HG02840 (cell line): ENCODE measurements at regions not wholly inside any gene's neighbourhood (a gene's known extent, or its start where the extent isn't known, plus 50 kb on each side); places are given as distances from the start of the nearest gene placed in this dataset.

Experiments used
- ATAC-seq: cut with Tn5 transposase; IDR thresholded peaks from one replicate; pipeline ENCODE4 v1.9.1; 2021; ENCODE audit warnings: mild to moderate bottlenecking, moderate library complexity, moderate number of reproducible peaks; ENCODE audit not compliant: unreplicated experiment, low FRiP score

DNA sequence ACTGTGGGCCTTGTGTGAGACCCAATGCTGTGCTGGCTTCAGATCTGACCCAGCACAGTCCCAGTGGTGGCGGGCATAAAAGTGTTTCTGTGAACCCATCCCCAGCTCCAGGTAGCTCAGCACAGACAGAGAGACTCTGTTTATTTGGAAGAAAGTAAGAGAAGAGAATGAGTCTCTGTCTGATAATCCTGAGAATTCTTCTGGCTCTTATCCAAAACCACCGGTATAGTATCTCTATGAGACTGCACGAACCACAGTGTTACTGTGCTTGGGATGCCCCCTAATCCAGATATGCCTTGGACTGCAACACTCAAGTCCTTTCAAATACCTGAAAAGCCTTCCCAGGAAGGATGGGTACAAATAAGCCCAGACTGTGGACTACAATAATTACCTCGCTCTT is 1660.8 kb upstream of the ACO1 start:
- no peak for ATAC-seq

DNA sequence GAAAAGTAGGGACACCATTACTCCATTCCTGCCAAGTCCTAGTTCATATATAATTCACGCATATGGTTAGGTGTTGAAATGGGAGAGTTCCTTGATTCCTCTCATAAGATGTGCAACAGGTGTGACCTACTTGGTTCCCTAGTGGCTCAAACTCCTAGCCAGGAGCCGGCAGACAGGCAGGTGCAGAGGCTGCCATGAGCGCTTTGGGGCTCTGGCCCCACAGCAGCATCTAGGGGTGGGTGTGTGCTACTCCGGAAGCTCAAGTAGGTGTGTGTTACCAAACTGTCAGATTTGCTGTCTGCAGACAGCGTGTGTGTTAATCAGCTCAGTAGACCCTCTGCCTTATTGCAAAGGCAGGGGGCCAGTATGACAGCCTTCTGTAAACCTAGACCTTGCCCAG is 1652.4 kb upstream of the ACO1 start:
- ATAC-seq, result no peak

DNA sequence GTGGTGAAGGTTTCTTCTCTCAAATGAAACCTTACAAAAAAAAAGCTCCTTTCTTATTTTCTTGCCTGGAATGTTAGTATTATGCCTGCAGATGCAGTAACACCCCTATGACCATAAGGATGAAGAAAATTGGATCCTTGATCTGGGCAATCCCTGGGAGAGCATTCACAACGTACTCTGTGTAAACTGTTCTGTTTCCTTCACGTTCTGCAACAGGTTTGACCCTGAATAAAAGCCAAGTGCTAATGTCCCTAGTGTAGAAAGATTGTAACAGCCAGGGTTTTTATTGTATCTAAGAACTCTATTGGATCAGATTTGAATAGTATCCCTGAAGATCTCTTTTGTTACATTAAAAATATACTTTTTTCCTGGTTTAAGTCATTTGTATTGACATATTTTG is 1639.6 kb upstream of the ACO1 start:
- no peak for ATAC-seq

DNA sequence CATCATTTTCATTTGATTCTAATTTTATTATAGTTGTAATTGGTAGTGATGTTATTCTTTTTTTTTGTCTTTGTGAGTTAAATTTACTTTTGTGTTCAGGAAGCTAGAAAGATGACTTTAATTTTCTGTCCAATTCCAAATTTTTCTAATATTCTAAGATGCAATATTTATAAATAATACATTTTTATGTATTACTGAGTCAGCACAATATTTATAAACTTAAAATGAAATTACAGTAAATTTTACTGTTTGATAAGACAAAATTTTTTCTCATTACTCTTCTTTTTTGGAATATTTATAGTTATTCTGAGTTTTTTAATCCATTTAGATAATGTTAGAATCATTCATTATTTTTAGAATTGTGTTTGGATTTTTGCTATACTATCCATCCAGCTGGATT is 1637.9 kb upstream of the ACO1 start:
- no peak for ATAC-seq

DNA sequence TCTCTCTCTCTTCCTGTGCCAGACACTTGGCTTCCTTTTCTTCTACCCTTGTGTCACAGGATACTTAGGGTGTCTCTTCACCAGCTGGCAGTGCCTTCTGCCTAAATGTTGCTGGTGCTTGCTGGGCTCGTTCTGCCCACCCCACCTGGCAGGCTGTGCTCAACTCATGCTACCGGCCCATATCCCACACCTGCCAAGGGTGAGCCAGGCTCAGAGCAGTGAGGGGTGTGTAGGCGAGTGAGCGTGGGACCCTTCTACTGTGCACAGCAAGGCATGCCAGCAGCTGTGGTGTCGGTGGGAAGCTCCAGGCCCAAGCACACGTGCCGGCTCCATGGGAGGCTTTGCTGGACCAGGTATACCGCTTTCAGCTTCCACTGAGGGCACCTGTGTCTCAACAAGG is 1626.7 kb upstream of the ACO1 start:
- no peak for ATAC-seq

DNA sequence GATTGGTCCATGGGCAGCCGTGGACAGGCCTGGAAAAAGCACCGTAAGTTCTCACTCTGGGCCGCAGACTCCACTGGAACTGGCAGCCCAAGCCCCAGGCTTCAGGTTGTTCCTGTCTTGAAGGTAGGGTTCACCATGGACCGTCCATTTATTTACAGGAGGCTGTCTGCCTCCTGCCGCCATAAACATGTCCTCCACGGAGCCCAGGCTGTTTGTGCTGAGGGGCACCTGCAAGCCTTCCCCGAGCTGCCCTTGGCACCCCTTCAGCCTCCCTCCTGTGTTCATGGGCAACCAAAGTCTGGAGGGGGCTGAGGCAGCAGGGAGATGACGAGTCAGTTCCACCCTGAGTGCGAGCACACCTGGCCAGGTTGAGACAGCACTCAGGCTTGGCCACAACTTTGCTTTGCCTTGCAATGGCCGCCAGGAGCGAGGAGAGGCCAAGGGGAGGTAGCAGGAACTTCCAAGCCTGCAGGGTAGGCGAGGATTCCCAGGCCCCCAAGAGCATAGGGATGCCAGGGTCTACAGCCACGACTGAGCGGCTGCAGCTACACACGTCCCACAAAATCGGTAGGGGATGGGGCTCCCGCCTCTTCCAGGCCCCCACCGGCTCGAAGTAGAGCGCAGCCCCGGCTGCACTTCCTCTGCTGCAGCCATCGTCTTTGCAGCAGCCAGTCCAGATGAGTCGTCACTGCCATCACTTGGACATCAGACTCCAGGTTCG is 1625.6 kb upstream of the ACO1 start:
- ATAC-seq, result no peak

DNA sequence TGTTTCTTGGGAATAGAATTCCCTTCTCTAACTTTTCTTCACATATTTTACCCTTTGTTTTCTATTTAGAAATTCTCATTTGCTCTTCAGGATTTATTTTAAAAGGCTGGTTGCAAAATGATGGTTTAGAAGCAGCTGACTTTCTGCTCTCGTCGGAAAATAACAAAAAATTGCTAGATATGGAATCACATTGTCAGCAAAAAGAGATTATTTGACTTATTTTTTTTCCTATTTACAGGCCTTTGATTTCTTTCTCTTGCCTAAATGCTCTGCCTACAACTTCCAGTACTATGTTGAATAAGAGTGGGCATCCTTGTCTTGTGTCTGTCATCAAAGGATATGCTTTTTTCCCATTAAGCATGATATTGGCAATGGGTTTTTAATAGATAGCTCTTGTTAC is 1619.1 kb upstream of the ACO1 start:
- ATAC-seq, result no peak

DNA sequence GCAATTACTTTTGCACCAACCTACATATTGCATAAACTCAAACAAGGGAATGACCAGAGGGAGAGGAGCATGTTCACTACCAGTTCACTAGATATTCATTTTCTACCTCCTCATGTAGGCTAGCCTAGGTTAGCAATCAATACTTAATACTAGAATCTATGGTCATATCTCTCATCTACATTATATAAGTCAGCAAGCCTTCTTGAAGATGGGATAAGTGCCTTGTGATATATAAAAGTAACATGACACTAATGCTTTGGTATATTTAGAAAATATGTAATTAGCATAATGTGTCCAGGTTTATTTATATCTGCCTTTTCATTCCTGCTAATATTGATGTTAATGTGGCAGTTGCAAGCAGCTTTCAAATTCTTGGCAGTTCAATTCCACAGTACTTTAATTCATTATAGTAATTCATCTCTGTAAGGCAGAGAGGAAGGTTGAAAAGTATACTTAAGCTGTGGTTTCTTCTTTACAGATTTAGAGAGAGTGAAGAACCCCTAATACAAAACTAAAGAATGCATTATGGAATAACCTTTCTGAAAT is 1613.2 kb upstream of the ACO1 start:
- ATAC-seq, result no peak

DNA sequence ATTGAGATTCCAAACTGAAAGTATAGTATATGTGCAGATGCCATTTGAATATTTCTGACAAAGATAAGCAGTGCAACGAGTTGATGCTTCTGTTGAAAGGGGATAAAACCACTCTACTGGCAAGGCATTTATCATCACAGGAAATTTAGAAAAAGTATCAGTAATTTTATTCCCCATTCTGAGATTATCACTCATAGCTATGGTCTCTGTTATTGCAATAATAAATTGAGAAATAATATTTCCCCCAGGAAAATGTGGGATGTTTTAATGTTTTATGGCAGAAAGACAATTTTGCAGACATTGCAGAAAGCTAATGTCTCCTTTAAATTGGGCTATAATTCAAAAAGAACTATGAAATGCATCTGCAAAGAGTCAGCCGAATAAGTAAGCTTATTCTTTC is 1612.7 kb upstream of the ACO1 start:
- no peak for ATAC-seq

DNA sequence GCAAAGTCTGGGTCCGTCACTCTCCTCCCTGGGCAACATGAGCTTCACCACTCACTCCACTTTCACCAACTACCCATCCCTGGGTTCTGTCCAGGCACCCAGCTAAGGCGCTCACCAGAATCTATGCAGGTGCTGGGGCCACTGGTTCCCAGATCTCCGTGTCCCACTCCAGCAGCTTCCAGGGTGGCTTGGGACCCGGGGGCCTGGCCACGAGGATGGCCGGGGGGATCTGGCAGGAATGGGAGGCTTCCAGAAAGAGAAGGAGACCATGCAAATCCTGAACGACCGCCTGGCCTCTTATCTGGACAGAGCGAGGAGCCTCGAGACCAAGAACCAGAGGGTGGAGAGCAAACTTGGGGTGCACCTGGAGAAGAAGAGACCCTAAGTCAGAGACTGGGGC is 1611.0 kb upstream of the ACO1 start:
- no peak for ATAC-seq

DNA sequence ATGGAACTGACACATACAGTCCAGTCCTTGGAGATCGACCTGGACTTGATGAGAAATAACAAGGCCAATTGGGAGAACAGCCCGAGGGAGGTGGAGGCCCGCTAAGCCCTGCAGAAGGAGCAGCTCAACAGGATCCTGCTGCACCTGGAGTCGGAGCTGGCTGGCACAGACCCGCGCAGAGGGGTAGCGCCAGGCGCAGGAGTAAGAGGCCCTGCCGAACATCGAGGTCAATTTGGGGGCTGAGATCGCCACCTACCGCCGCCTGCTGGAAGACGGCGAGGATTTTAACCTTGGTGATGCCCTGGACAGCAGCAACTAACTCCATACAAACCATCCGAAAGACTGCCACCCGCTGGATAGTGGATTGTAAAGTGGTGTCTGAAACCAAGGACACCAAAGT is 1610.1 kb upstream of the ACO1 start:
- ATAC-seq, result no peak

DNA sequence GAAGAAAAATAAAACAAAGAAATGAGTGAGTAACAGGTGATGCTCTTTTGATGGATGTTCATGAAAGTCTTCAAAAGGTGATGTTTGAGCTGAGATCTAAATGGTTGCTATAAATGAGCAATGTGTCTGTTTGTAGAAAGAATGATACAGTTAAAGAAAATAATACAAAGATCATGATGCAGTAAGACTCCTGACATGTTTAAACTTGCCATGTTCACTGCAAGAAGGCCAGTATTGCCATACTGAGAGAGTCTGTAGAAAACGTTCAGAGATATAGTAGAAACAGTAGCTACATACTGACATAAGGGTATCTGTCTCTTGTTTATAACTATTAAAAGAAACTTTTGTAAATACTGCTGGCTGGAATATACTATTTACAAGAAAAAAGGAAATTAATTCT is 1609.2 kb upstream of the ACO1 start:
- ATAC-seq, result no peak

DNA sequence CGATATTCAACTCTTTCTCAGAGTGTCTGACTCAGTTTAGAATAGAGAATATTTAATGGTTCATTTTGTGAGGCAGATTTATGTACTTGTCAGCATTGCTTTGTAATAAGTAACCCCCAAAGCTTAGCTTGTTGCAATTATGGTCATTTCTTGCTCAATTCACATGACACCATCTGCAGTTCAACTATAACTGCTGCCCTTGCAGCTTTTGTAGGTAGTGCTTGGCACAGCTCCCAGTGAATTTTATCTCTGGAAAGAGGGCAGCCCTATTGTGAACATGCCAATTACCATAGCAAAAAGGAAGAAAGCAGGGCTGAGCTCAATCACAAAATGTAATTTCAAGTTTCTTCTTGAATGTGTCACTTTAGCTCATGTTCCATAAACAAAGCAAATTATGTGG is 1587.7 kb upstream of the ACO1 start:
- ATAC-seq, result no peak

DNA sequence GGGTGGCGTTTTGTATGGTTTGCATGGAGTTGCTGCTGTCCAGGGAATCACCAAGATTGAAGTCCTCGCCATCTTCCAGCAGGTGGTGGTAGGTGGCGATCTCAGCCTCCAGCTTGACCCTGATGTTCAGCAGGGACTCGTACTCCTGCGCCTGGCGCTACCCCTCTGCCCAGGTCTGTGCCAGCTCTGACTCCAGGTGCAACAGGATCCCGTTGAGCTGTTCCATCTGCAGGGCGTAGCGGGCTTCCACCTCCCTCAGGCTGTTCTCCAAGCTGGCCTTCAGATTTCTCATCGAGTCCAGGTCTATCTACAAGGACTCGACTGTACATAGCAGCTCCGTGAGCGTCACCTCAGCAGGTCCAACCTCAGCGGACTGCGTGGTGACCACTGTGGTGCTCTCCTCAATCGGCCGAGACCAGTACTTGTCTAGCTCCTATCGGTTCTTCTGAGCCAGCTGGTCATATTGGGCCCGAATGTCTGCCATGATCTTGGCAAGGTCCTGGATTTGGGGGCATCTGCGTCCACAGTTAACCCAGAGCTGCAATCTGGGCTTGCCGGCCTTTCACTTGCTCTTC is 1584.8 kb upstream of the ACO1 start:
- no peak for ATAC-seq

DNA sequence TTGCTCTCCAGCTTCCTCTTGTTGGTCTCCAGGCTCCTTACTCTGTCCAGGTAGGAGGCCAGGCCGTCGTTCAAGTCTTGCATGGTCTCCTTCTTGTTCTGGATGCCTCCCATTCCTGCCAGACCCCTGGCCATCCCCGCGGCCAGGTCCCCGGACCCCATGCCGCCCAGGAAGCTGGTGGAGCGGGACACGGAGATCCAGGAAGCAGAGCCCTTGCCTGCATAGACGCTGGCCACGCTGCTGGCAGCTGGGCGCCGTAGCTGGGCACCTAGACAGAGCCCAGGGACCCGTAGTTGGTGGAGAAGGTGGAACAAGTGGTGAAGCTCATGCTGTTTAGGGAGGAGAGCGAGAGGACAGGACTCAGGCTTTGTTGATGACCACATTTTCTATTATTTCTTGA is 1584.0 kb upstream of the ACO1 start:
- ATAC-seq, result no peak

DNA sequence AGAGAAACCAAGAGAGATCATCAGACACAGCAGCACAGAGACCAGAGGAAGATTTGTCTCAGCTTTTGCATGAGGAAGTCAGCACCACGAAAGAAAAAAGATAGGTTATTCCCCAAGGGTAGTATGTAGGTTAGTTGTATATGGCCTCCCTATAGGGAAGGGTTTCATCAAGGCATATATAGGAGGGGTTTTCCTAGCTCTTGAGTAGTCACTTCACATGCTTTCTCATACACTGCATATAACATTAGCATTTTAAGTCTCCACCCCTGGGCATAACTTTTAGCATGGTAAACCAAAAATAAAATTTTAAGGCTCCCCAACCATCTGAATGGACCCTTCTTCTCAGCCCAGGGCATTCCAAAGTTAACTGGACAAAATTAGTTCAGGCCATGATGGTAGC is 1571.6 kb upstream of the ACO1 start:
- ATAC-seq, result no peak

DNA sequence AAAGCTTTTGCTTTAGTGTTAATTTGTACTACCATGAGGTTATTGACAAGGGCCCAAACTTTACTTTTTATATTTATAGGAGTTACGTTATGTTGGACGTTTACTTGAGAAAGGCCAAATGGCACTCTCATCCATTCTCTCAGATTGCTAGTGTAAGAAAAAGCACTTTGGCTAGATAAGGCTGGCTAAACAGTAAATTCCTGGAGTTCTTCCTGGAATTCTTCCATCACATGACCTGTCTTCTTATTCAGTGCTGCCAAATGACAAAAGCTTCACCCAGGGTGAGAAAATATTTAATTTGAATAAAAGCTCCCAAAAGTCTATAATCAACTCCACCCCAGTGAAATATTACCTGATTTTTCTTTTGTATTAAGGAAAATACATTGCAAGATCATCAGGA is 1568.9 kb upstream of the ACO1 start:
- no peak for ATAC-seq

DNA sequence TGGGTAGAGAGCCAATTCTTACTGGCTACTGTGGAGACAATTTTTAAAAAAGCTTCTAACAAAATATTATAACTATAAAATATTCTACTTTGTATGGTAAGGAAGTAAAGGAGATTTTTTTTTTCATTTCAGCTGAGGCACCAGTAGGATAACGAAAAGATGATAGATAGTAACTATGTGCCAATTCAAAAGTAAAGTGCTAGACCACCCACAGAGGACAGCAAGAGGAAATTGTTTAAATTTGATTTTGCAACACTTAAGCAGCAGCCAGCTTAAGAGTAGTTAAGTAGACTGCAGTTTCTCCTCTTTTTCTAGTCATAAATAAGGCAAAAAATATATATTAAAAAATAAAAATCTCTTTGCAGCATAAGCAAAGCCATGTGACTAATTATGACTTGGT is 1539.3 kb upstream of the ACO1 start:
- no peak for ATAC-seq

DNA sequence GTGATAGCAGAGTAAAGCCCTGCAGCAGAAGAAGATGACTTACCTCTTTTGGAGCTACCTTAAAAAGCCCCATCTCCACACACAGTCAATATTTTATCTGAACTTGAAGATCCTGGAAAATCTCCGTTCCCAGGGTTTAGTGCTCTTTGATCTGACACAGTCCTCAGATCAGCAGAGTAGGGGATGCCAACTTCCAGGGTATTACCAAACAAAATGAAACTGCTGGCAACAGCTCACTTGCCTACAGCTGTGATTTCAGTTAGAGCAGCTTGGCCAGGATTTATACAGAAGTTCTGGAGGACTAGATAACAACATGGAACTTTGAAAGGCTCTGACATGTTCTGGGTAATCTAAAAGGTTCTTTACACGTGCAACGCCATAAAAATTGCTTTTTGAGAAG is 1537.8 kb upstream of the ACO1 start:
- ATAC-seq, result no peak

DNA sequence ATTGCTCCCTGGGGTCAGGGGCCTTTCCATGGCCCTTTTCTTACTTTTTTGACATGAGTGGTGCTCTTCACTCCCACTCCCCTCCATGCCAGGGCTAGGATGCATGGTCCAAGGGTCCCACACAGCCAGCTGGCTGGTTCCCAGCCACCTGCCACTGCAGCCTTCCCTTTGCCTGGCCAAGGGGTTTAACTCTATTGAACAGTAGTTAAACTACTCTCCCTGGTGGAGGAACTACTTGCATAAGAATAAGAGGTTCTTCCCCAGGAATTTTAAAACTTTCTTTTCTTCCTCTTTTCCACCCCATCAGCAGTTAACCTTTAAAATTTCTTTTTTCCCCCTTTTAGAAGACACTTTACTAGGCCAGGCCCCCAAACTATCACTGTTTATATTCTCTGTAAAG is 1532.8 kb upstream of the ACO1 start:
- ATAC-seq, result no peak

DNA sequence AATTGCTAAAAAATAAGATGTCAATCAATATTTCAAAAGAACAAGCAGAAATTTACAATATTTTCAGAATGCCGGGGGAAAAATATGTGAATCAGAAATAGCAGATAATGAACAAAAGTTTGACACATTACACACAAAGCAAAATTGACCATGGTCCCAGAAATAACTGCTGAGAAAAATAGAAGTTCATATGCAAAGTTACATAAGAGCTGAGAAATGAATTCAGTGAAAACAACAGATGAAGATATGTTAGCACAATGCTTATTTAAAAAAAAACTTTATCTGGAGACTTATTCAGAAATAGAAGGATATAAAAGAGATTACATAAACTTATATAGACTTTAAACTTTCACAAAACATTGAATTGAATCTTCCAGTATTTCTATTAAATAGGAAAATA is 1483.7 kb upstream of the ACO1 start:
- no peak for ATAC-seq

DNA sequence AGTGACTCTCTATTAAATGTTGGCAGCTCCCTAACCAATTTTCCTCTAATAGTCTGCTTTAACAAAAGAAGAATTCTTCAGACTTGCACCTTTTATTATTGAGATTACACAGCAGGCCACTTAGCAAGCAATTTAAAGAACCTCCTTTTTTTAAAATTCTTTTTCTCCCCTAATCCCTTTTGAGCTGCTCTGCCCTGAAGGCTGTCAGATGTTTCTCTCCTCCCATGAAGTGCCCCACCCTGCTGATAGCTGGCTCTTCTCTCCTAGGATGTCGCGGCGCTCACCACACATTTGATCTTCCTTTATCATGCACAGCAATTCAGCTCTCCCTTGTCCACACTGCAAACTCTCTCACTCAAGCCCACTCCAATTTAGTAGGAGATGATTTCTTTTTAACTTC is 1471.1 kb upstream of the ACO1 start:
- no peak for ATAC-seq
